ENCODE measurements at regions not wholly inside any gene's neighbourhood (a gene's known extent, or its start where the extent isn't known, plus 50 kb on each side); places are given as distances from the start of the nearest gene placed in this dataset.

DNA sequence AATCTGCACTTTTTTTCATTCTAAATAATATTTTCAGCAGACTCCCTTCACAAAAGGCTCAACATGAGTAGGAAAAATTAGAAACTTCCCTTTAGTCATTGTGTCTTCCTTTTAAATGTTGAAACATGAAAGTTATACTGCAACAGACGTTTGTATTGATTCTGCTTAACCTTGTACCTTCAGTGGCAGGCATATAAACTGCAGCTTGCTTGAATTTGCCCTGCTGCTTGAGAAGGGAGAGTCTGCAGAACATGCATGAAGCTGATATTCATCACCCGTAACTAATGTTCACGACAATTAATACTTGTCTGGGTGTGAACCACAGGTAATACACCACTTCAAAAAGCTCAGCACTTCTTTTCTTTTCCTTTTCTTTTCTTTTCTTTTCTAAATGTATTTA lies 294.7 kb upstream of the LRP1B start:
- TF ChIP-seq, protein P1, sequence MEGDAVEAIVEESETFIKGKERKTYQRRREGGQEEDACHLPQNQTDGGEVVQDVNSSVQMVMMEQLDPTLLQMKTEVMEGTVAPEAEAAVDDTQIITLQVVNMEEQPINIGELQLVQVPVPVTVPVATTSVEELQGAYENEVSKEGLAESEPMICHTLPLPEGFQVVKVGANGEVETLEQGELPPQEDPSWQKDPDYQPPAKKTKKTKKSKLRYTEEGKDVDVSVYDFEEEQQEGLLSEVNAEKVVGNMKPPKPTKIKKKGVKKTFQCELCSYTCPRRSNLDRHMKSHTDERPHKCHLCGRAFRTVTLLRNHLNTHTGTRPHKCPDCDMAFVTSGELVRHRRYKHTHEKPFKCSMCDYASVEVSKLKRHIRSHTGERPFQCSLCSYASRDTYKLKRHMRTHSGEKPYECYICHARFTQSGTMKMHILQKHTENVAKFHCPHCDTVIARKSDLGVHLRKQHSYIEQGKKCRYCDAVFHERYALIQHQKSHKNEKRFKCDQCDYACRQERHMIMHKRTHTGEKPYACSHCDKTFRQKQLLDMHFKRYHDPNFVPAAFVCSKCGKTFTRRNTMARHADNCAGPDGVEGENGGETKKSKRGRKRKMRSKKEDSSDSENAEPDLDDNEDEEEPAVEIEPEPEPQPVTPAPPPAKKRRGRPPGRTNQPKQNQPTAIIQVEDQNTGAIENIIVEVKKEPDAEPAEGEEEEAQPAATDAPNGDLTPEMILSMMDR (IDR thresholded peaks at IDR 0.05; ENCODE audit: insufficient read depth, low read length) = no peak
- TF ChIP-seq POLR2AphosphoS5 (IDR thresholded peaks at IDR 0.05; ENCODE audit: low read depth) = no peak
- TF ChIP-seq, protein P2, sequence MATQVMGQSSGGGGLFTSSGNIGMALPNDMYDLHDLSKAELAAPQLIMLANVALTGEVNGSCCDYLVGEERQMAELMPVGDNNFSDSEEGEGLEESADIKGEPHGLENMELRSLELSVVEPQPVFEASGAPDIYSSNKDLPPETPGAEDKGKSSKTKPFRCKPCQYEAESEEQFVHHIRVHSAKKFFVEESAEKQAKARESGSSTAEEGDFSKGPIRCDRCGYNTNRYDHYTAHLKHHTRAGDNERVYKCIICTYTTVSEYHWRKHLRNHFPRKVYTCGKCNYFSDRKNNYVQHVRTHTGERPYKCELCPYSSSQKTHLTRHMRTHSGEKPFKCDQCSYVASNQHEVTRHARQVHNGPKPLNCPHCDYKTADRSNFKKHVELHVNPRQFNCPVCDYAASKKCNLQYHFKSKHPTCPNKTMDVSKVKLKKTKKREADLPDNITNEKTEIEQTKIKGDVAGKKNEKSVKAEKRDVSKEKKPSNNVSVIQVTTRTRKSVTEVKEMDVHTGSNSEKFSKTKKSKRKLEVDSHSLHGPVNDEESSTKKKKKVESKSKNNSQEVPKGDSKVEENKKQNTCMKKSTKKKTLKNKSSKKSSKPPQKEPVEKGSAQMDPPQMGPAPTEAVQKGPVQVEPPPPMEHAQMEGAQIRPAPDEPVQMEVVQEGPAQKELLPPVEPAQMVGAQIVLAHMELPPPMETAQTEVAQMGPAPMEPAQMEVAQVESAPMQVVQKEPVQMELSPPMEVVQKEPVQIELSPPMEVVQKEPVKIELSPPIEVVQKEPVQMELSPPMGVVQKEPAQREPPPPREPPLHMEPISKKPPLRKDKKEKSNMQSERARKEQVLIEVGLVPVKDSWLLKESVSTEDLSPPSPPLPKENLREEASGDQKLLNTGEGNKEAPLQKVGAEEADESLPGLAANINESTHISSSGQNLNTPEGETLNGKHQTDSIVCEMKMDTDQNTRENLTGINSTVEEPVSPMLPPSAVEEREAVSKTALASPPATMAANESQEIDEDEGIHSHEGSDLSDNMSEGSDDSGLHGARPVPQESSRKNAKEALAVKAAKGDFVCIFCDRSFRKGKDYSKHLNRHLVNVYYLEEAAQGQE (IDR thresholded peaks at IDR 0.05; ENCODE audit: insufficient replicate concordance, low read depth) = no peak

Measured in HL-60 (cell line).